ENCODE measurements at regions not wholly inside any gene's neighbourhood (a gene's known extent, or its start where the extent isn't known, plus 50 kb on each side); places are given as distances from the start of the nearest gene placed in this dataset.
A peak's percentile ranks its signal among the peaks of the same experiment; 100 is the strongest.

DNA sequence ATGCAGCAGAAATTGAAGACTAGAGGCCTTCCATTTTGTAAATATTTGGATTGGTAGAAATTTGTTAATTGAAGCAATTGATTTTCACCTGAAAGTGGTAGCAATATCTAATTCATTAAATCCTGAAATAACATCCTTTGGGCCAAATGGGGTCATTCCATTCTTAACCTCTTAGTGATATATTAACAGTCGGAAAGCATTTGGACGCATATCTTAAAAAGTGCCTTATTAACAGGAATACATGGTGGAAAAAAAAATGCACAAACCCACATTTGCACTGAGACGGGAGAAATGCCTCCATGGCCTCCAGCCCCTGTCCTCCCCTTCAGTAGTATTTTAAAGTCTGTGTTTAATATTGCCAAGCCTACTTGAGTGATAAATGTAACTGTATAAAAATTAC lies 205.5 kb downstream of the TFAP2B start (continued):
- TF ChIP-seq, protein P1, sequence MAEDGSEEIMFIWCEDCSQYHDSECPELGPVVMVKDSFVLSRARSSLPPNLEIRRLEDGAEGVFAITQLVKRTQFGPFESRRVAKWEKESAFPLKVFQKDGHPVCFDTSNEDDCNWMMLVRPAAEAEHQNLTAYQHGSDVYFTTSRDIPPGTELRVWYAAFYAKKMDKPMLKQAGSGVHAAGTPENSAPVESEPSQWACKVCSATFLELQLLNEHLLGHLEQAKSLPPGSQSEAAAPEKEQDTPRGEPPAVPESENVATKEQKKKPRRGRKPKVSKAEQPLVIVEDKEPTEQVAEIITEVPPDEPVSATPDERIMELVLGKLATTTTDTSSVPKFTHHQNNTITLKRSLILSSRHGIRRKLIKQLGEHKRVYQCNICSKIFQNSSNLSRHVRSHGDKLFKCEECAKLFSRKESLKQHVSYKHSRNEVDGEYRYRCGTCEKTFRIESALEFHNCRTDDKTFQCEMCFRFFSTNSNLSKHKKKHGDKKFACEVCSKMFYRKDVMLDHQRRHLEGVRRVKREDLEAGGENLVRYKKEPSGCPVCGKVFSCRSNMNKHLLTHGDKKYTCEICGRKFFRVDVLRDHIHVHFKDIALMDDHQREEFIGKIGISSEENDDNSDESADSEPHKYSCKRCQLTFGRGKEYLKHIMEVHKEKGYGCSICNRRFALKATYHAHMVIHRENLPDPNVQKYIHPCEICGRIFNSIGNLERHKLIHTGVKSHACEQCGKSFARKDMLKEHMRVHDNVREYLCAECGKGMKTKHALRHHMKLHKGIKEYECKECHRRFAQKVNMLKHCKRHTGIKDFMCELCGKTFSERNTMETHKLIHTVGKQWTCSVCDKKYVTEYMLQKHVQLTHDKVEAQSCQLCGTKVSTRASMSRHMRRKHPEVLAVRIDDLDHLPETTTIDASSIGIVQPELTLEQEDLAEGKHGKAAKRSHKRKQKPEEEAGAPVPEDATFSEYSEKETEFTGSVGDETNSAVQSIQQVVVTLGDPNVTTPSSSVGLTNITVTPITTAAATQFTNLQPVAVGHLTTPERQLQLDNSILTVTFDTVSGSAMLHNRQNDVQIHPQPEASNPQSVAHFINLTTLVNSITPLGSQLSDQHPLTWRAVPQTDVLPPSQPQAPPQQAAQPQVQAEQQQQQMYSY (CRISPR knock-in tag; IDR thresholded peaks at IDR 0.05): no peak
- no peak for TF ChIP-seq TCF7 (IDR thresholded peaks at IDR 0.05; ENCODE audit: borderline replicate concordance)
- no peak for TF ChIP-seq MEF2B (IDR thresholded peaks at IDR 0.05; ENCODE audit: partially characterized antibody, poor library complexity, severe bottlenecking)
- no peak for TF ChIP-seq USF1 (IDR thresholded peaks at IDR 0.05; ENCODE audit: borderline replicate concordance, extremely low read length, insufficient read depth, low read depth, low read length)
- no peak for TF ChIP-seq HDAC6 (IDR thresholded peaks at IDR 0.05; ENCODE audit: unreplicated experiment)
- TF ChIP-seq CREM (IDR thresholded peaks at IDR 0.05; ENCODE audit: low read depth): no peak
- TF ChIP-seq CBX5 (IDR thresholded peaks at IDR 0.05; ENCODE audit: low read depth): no peak

DNA sequence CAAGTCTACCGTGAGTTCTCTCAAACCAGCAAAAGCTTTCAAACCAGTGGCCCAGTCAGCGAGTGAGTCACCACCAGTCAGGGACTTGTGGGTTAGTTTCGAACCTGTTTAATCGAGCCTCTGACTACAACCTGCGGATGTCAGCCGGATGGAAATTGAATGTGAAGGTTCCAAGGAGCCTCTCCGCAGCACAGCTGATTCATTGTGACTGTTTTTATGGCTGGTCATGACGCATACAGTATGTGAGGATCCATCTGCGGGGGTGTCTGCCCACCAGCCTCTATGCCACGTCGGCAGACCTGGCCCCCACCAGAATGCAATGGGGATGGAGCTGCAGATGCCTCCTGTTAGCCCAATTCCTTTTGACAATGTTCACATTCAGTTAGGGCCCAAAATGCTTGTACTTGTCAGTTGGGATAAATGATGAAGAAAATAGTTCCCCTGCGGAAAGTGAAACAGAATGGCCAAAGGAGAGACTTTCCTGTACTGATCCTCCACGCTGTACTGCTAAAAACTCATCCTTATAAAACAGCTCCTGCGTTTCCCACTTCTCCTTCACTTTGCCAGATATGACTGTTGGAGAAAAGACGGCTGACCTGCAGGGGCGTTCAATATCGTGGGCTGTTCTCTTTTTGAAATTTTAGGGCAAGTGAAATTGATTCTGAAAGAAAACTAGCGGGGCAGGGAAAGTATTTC lies 206.6 kb downstream of the TFAP2B start:
- 32% methylated on average over 18 of the region's 18 CpGs for WGBS (ENCODE audit: insufficient coverage, insufficient replicate concordance, low lambda C conversion rate, missing lambda C conversion rate)
- ChIA-PET SMC1A (ENCODE audit: uncharacterized antibody, unreplicated experiment) (no interaction called here), CTCF (no interaction called here), RAD21 (ENCODE audit: unreplicated experiment) (no interaction called here), POLR2A (interaction anchor here (0.6 kb wide), 1 partner anchor 460 kb away, joined by 3 read pairs; no protein-coding TSS in a partner anchor)
- BruUV-seq (replicated peaks): no TSS peak
- H3K27ac ChIP-seq (ENCODE audit: control insufficient read depth, insufficient read depth): no peak overlapping the region
- no peak overlapping the region for H2AFZ ChIP-seq (ENCODE audit: control insufficient read depth, low read depth, low read length)
- H3K4me3 ChIP-seq: no peak overlapping the region
- peak; percentile 66 for ATAC-seq
- no peak for FAIRE-seq
- no peak overlapping the region for H3K9ac ChIP-seq (ENCODE audit: control insufficient read depth, insufficient read depth, low read length)
- in situ Hi-C loops (cut with MboI): no loop called here
- no peaks in the 10 kb centered on the region for H3K4me1 ChIP-seq (ENCODE audit: control insufficient read depth, insufficient read depth, low read length)
- H4K20me1 ChIP-seq (ENCODE audit: control insufficient read depth, insufficient read depth): no peaks in the 10 kb centered on the region
- no peak for DNase-seq (ENCODE audit: low read depth, low spot score)
- intact Hi-C loops (cut with micrococcal nuclease; ENCODE audit: unreplicated experiment): no loop called here
- H3K4me2 ChIP-seq (ENCODE audit: control insufficient read depth, insufficient read depth): no peak overlapping the region
- H3K79me2 ChIP-seq (ENCODE audit: control insufficient read depth, insufficient read depth, low read length): no peaks in the 10 kb centered on the region
- no peaks in the 10 kb centered on the region for H3K27me3 ChIP-seq (replicated peaks in 1 of 2; ENCODE audit: control insufficient read depth in 2 of 2, insufficient read depth in 2 of 2, low read length in 1 of 2)
- H3K9me3 ChIP-seq (replicated peaks; ENCODE audit: control insufficient read depth, insufficient read depth, low read length): no peaks in the 10 kb centered on the region
- no peaks in the 10 kb centered on the region for H3K36me3 ChIP-seq (ENCODE audit: control insufficient read depth in 2 of 2, insufficient read depth in 2 of 2, low read length in 1 of 2)
- TF ChIP-seq IRF3 (IDR thresholded peaks at IDR 0.05) (no peak), NKRF (conservative IDR thresholded peaks at IDR 0.05) (no peak)
- TF ChIP-seq, protein P1 (CRISPR knock-in tag; IDR thresholded peaks at IDR 0.05): no peak

Data from GM12878 (cell line).